B cell (primary cell): ENCODE measurements at regions not wholly inside any gene's neighbourhood (a gene's known extent, or its start where the extent isn't known, plus 50 kb on each side); places are given as distances from the start of the nearest gene placed in this dataset.

Source experiments
- ATAC-seq: fragments of 200-7000 bp; cut with Tn5 transposase; one replicate; pipeline ENCODE4 v1.10.0; 2021; ENCODE audit warnings: low read depth, mild to moderate bottlenecking, moderate number of reproducible peaks, moderate library complexity
- CTCF ChIA-PET: fragments of 350-600 bp; sonication (Branson Sonifier 250); formaldehyde crosslinking; loops from one replicate; lab custom pipeline; 2021; ENCODE audit warnings: antibody characterized with exemption, inconsistent platforms; lab: Charles Lee
- POLR2A ChIA-PET: fragments of 350-600 bp; sonication (Branson Sonifier 250); formaldehyde crosslinking; loops from one replicate; lab custom pipeline; 2021; ENCODE audit warnings: antibody characterized with exemption; lab: Charles Lee
- DNase-seq: peaks from one replicate; pipeline ENCODE4 v3.0.0; 2013
- H2AFZ ChIP-seq: 2 replicates; pipeline ENCODE4 v1.6.1; 2012; ENCODE audit warnings: mild to moderate bottlenecking, low read depth, low read length; ENCODE audit not compliant: insufficient read depth, poor library complexity, severe bottlenecking
- H3K27ac ChIP-seq, 2 donors: 1 replicate in 1 of 2; 2 replicates in 1 of 2; pipeline ENCODE4 v1.5.1; 2012 to 2013; ENCODE audit warnings: low read length in 2 of 2, mild to moderate bottlenecking in 2 of 2, moderate library complexity in 1 of 2
- H3K27me3 ChIP-seq, 4 experiments: fragments of 200-600 bp in 1 of 4; sonication (generic) in 1 of 4; replicated peaks in 1 of 4; 1 replicate in 2 of 4; 2 replicates in 2 of 4; pipeline versions ENCODE4 v1.6.1 to v1.7.0; 2013 to 2016; ENCODE audit warnings: low read length in 3 of 4, mild to moderate bottlenecking in 2 of 4, mixed read lengths in 1 of 4, moderate library complexity in 1 of 4; ENCODE audit not compliant: insufficient read depth in 4 of 4, control insufficient read depth in 3 of 4; ENCODE audit errors: control extremely low read depth in 1 of 4
- H3K36me3 ChIP-seq, 2 experiments: replicated peaks in 1 of 2; 1 replicate in 1 of 2; 2 replicates in 1 of 2; pipeline versions ENCODE4 v1.6.1 to v1.7.1; 2013; ENCODE audit warnings: low read length in 1 of 2; ENCODE audit not compliant: insufficient read depth in 2 of 2, control insufficient read depth in 1 of 2; ENCODE audit errors: control extremely low read depth in 1 of 2, extremely low read depth in 1 of 2
- H3K4me1 ChIP-seq, 2 donors: fragments of 200-600 bp in 1 of 2; sonication (generic) in 1 of 2; 1 replicate in 1 of 2; 2 replicates in 1 of 2; pipeline versions ENCODE4 v1.5.1 to v1.6.1; 2013 to 2017; ENCODE audit warnings: low read length in 2 of 2; ENCODE audit not compliant: control insufficient read depth in 2 of 2, insufficient read depth in 2 of 2
- H3K4me2 ChIP-seq: replicated peaks from 2 replicates; pipeline ENCODE3; 2012; ENCODE audit warnings: mild to moderate bottlenecking, low read depth, low read length; ENCODE audit not compliant: poor library complexity, severe bottlenecking
- H3K4me3 ChIP-seq, 5 experiments: fragments of 200-600 bp in 1 of 5; sonication (generic) in 1 of 5; 1 replicate in 3 of 5; 2 replicates in 2 of 5; pipeline versions ENCODE4 v1.5.1 to v1.7.0; 2011 to 2016; ENCODE audit warnings: low read length in 4 of 5, mild to moderate bottlenecking in 4 of 5, low read depth in 2 of 5, control low read depth in 1 of 5, moderate library complexity in 1 of 5; ENCODE audit not compliant: insufficient read depth in 1 of 5; ENCODE audit errors: control extremely low read depth in 1 of 5, extremely low read depth in 1 of 5
- H3K79me2 ChIP-seq: fragments of 200-600 bp; sonication (generic); one replicate; pipeline ENCODE4 v1.6.0; 2016; ENCODE audit warnings: low read length; ENCODE audit not compliant: control insufficient read depth, insufficient read depth
- H3K9ac ChIP-seq: fragments of 200-600 bp; sonication (generic); 2 replicates; pipeline ENCODE4 v1.6.1; 2017; ENCODE audit warnings: mild to moderate bottlenecking, low read length, moderate library complexity
- H3K9me3 ChIP-seq, 3 donors: one replicate each; pipeline versions ENCODE4 v1.6.1 to v1.7.1; 2013; ENCODE audit warnings: low read length in 2 of 3; ENCODE audit not compliant: control insufficient read depth in 2 of 3, insufficient read depth in 1 of 3; ENCODE audit errors: control extremely low read depth in 1 of 3
- H4K20me1 ChIP-seq: 2 replicates; pipeline ENCODE4 v1.6.0; 2012; ENCODE audit warnings: mild to moderate bottlenecking, low read length; ENCODE audit not compliant: insufficient read depth, control insufficient read depth, poor library complexity, severe bottlenecking
- H3K27ac Mint-ChIP-seq: one replicate; pipeline ENCODE4 v1.8.0; 2021; ENCODE audit warnings: mixed read lengths
- H3K27me3 Mint-ChIP-seq: one replicate; pipeline ENCODE4 v1.8.0; 2021; ENCODE audit warnings: mixed read lengths
- H3K4me1 Mint-ChIP-seq: one replicate; pipeline ENCODE4 v1.8.0; 2021; ENCODE audit warnings: mixed read lengths
- H3K4me3 Mint-ChIP-seq: one replicate; pipeline ENCODE4 v1.8.0; 2021; ENCODE audit warnings: mixed read lengths
- H3K9me3 Mint-ChIP-seq: one replicate; pipeline ENCODE4 v1.8.0; 2022; ENCODE audit warnings: mixed read lengths; ENCODE audit not compliant: insufficient read depth
- EZH2 ChIP-seq: IDR thresholded peaks from 2 replicates; pipeline ENCODE4 v1.6.1; 2012; ENCODE audit warnings: borderline replicate concordance, low read depth, mild to moderate bottlenecking, moderate library complexity, low read length; ENCODE audit not compliant: insufficient read depth, poor library complexity, severe bottlenecking
- WGBS: methylation state at CpG from one replicate; pipeline ENCODE4 v1.1.5; 2013; ENCODE audit warnings: missing lambda C conversion rate; ENCODE audit not compliant: insufficient coverage; 5-methylcytosine and 5-hydroxymethylcytosine counted together
- intact Hi-C: fragments of 100-400 bp; cut with micrococcal nuclease; formaldehyde crosslinking; loops from one replicate; pipeline ENCODE4 v1.10.0; 2022
- TF ChIP-seq, protein P1 (sequence below): fragments of 200-600 bp; IDR thresholded peaks from one replicate; pipeline ENCODE4 v1.8.0; 2022; ENCODE audit warnings: antibody characterized with exemption, mild to moderate bottlenecking

- no peak overlapping the region for H3K27ac ChIP-seq
- no peaks in the 10 kb centered on the region for H3K9me3 ChIP-seq
- no peak for DNase-seq
- H3K4me3 Mint-ChIP-seq: no peak overlapping the region
- no peaks in the 10 kb centered on the region for H3K36me3 ChIP-seq
- no peak overlapping the region for H3K27ac Mint-ChIP-seq
- no peak overlapping the region for H2AFZ ChIP-seq
- H3K27me3 Mint-ChIP-seq: no peaks in the 10 kb centered on the region
- H3K4me2 ChIP-seq: no peak overlapping the region
- H3K79me2 ChIP-seq: no peaks in the 10 kb centered on the region
- H3K4me3 ChIP-seq: no peak overlapping the region
- H3K9me3 Mint-ChIP-seq: peaks cover 12% of the 10 kb centered on the region
- no CpG with 5 or more reads among the region's 2 CpGs for WGBS
- ChIA-PET POLR2A (no interaction called here), CTCF (no interaction called here)
- H4K20me1 ChIP-seq: no peaks in the 10 kb centered on the region
- H3K4me1 Mint-ChIP-seq: no peaks in the 10 kb centered on the region
- no peaks in the 10 kb centered on the region for H3K4me1 ChIP-seq
- TF ChIP-seq, protein P1, sequence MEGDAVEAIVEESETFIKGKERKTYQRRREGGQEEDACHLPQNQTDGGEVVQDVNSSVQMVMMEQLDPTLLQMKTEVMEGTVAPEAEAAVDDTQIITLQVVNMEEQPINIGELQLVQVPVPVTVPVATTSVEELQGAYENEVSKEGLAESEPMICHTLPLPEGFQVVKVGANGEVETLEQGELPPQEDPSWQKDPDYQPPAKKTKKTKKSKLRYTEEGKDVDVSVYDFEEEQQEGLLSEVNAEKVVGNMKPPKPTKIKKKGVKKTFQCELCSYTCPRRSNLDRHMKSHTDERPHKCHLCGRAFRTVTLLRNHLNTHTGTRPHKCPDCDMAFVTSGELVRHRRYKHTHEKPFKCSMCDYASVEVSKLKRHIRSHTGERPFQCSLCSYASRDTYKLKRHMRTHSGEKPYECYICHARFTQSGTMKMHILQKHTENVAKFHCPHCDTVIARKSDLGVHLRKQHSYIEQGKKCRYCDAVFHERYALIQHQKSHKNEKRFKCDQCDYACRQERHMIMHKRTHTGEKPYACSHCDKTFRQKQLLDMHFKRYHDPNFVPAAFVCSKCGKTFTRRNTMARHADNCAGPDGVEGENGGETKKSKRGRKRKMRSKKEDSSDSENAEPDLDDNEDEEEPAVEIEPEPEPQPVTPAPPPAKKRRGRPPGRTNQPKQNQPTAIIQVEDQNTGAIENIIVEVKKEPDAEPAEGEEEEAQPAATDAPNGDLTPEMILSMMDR: no peak
- TF ChIP-seq EZH2: no peak
- no peak overlapping the region for H3K9ac ChIP-seq
- intact Hi-C loops: no loop called here
- no peaks in the 10 kb centered on the region for H3K27me3 ChIP-seq
- ATAC-seq: no peak
Observed at GRCh38 chr3:78088006-78088405, 1048.1 kb downstream of the ROBO2 start.

DNA sequence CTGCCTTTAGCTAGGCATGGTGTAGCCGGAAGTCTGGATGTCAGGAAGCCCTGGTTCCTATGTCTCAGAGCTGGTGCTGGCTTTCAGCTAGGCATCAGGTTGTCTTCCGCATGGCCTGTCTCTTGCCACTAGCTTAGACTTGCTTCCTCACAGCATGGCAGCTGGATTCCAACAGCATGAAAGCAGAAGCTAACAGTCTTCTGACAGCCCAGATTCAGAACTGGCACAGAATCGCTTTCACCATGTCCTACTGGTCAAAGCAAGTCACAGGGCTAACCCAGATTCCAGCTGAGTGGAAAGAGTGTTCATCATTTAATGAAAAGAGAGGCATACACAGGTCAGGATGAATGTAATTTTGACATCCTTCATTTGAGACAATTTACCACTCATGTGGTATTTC lies 1050.5 kb downstream of the ROBO2 start:
- Mint-ChIP-seq H3K9me3 (peaks cover 9% of the 10 kb centered on the region), H3K27ac (no peak overlapping the region), H3K4me3 (no peak overlapping the region), H3K27me3 (no peaks in the 10 kb centered on the region), H3K4me1 (no peaks in the 10 kb centered on the region)
- CTCF ChIA-PET: no interaction called here
- no peak for DNase-seq
- intact Hi-C loops: no loop called here
- Histone ChIP-seq H3K4me3 (no peak overlapping the region), H3K36me3 (no peaks in the 10 kb centered on the region), H3K4me1 (no peaks in the 10 kb centered on the region), H2AFZ (no peak overlapping the region), H3K9me3 (peaks cover 0 to 3% (median 0%) of the 10 kb centered on the region in 3 donors), H3K27ac (no peak overlapping the region), H3K4me2 (no peak overlapping the region), H4K20me1 (no peaks in the 10 kb centered on the region), H3K27me3 (no peaks in the 10 kb centered on the region), H3K9ac (no peak overlapping the region), H3K79me2 (no peaks in the 10 kb centered on the region)
- no peak for TF ChIP-seq EZH2
- TF ChIP-seq, protein P1: no peak
- ATAC-seq: no peak
- POLR2A ChIA-PET: no interaction called here
- 87% methylated on average over 3 of the region's 3 CpGs for WGBS
